ENCODE measurements at regions not wholly inside any gene's neighbourhood (a gene's known extent, or its start where the extent isn't known, plus 50 kb on each side); places are given as distances from the start of the nearest gene placed in this dataset.
"Not testable (repeated sequence)": the region's sequence is repeated elsewhere in the genome, so short reads cannot be mapped to it uniquely, and the experiment has no call there.

DNA sequence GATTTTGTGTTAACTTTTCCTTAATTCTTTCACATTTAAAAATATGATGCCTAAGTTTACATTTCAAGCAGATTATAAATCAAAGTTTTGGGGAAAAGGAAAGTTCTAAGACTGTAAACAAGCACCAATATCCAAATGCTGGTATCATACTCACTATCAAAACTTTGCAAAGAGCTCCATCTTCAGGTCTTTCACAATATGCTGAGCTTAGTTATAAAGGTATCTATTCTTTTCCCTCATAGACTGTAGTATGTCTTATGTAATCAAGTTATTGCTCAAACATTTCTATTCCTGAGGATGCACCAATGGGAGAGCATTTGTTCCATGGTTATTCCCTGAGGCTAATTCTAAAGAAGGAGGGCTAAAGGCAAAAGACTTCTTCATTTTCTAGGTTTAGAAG lies 207.9 kb upstream of the FAM241A start:
- no peak for DNase-seq

DNA sequence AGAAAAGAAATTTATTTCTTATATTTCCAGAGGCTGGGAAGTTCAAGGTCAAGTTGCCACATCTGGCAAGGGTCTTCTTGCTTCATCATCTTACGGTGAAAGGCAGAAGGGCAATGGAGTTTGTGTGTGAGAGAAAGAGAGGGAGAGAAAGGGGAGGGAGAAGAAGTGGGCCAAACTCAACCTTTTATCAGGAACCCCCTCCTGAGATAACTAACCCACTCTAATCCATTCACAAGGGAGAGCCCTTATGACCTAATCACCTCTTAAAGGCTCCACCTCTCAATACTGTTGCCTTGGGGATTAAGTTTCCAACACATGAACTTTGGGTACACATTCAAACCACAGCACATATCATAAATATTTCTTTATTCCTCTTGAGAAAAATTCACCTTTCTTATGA lies 203.3 kb upstream of the FAM241A start:
- no peak for DNase-seq

DNA sequence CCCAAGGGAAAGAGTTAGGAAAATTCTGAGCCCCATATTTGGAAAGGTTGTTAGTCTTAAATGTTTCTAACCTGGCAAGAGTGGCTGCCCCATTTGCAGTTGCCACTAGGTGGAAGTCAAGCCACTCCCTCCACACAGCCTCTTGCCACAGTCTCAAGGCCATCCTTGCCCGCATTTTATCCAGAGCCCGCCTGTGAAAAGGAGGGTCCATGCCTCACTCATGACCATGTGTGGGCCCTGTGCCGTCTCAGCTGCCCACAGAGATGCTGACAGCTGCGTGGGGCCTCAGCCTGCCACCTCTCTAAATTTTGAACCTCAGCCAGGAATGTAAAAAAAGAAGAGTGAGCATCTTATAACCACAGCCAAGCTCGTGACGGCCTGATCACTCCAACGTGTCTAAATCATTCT lies 201.5 kb upstream of the FAM241A start:
- no peak for DNase-seq

DNA sequence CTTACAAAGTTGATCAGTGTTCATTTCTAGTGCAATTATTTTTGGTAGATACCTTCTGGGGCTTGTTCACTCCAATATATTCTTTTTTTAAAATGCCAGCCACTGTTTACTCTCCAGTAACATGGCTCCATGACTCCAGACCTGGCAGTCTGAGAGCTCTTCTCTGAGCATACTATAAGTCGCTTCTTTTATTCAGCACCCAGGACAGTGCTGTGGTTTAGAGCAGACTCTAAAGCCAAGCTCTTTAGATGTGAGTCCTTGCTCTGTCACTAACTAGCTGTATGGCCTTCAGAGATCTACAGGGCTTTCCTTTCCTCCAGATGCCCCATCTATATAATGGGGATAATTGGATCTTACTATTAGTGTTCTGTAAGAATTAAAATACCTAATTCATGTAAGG lies 200.2 kb upstream of the FAM241A start:
- no peak for DNase-seq

DNA sequence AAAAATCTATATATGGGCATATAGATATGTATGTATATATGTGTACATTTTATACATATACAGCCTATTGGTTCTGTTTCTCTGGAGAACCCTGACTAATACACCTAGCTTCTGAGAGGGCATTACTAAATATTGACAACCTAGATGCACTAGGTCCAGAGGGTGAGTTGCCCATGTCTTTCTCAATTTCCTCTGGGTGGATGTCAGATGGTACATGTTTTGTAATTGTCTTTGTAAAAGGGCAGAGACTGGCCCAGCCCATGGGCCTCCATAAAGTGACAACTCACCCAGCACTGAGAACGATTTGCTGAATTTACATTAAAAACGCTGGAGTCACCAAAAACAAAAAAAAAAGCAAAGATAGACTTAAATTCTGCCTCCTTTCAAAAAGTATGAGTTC lies 198.5 kb upstream of the FAM241A start:
- no peak for DNase-seq

DNA sequence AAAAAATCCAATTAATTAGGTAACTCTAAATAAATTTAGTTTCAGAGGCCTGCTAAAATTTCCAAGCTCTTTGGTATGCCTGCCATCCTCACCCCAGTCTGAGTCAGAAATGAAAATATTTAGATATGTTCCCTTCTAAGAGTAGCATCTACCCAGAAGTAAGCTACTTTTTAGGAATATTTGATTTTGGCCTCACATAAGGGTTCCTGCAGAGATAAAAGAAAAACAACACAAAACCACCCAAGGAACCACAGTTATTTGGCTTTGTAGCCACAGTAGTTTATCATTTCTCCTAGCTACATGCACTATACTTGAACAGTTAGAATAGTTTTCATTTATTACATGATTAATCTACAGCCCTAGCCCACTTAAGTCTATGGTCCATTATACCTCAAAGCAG lies 192.6 kb upstream of the FAM241A start:
- no peak for DNase-seq

DNA sequence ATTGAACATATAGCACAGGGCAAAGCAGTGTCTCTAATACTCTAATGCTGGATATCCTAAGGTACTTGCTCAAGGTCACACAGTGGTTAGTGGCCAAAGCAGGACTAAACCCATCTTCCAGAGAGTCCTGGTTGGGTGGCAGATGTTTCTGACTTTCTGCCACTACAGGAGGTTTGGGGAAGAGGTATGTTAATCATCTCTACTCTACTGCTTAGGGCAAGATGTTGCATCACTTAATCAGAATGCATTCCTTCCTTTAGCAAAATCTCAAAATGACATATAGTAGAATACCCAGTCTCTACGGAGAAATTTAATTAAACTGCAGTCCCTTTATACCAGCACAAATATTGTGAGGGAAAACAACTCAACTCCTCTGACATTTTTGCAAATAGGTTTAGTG lies 190.7 kb upstream of the FAM241A start:
- no peak for DNase-seq

DNA sequence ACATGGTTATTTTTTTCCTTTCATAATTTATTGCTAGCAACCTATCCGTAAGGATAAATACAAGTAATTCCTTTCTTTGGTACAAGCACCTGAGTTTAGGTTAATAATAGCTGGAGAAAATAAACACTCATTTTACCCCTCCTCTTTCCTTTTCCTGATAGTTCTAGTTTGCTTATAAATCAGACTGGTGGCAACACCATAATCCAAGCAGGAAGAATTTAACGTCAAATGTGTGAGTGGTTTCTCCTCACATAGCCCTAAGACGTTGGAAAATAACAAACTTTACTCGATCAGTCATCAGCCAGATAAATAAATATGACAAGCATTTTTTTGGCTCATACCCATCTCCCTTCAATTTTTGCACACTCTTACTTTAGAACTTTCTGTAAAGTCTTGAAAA lies 190.3 kb upstream of the FAM241A start:
- DNase-seq = no peak

DNA sequence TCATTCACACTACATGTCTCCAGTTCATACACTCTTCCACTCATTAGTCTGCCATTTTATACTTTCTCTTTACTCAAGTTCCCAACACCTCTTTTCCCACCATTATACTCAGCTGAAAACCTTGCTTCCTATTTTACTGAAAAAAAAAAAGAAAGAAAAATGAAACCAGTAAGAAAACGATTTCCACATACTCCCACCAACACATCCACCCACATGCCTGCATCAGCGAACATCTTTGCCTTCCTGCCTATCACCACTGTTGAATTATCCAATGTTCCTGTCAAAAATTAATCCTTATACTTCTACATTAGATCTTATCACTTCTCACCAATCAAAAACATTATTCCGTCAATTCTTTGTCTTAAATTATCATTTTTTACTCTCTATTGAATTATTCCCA lies 188.1 kb upstream of the FAM241A start:
- DNase-seq = no peak

DNA sequence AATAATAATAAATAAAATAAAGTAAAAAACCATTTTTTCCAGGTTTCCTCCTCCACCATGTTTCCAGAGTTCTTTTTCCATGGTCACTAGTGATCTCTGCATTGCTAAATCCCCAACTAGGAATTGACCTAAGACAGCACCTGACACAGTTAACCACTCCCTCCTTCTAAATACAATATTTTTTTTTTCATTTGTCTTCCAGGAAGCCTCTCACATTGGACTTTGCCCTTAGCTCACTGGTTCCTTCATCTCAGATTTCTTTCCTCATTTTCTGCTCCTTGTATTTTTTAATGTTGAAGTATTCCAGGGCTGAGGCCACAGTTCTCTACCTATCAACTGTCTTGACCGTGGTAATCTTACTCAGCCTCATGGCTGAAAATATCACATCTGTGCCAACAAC lies 187.3 kb upstream of the FAM241A start:
- no peak for DNase-seq

DNA sequence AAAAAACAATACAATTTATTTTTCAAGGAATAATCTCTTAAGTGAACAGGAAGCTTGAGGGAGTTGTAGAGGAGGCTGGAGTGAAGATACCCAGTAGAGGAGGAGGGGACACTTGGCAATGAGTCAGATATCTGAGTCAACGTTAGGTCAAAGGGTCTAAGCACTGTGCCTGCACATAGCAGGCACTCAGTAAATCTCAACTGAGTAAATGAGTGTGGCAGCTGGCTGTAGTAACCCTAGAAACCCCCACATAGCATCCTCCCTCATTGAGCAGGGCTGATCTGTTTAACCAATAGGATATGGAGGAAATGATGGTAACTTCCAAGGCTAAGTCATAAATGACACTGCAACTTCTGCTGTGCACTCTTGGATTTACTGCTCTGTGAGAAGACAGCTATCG lies 186.0 kb upstream of the FAM241A start:
- no peak for DNase-seq

DNA sequence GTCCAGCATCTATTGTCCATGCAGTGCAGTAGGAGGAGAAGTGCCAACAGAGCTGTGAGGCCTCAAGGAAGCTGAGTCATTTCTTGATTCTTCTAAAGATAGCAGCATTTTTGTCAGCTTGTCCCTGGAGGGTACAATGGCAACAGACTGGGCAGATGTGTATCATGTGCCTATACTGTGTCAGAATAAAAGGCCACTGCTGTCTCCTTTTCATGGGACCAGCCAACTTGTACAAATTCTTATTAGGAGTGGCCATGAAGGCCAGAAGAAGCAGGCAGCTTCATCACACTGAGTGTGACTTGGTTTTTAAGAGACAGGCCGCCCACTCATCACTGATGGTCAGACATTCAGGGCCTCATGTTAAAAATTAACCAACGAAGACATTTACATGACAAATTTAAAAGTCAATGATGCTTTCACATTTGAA lies 185.0 kb upstream of the FAM241A start:
- DNase-seq = no peak

DNA sequence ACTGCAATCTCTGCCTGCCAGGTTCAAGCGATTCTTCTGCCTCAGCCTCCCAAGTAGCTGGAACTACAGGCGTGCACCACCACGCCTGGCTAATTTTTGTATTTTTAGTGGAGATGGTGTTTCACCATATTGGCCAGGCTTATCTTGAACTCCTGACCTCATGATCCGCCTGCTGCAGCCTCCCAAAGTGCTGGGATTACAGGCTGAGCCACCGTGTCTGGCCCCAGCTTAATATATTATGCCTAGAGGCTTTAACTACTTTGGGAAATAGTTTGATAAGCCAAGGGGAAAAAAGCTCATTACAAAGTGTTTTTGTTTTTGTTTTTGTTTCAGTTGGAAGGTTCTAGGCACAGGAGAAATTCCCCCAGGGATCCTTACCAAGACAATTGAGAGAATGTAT lies 184.2 kb upstream of the FAM241A start:
- not testable (repeated sequence) for DNase-seq

DNA sequence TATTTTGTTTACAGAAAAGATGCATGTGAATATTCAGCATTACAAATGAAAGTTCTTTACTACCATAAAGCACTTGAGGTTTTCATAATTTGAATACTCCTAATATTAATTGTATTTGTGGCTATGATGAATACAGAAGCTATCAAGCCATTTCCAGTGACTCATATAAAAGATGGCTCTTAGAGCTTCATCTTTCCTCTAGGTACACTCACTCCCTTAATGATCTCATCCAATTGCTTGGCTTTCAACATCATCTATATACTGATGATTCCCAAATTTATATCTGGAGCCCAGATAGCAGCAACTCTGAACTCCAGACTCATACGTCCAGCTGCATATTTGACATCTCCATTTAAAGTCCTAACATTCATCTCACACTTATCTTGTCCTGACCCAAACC lies 183.4 kb upstream of the FAM241A start:
- DNase-seq = no peak

DNA sequence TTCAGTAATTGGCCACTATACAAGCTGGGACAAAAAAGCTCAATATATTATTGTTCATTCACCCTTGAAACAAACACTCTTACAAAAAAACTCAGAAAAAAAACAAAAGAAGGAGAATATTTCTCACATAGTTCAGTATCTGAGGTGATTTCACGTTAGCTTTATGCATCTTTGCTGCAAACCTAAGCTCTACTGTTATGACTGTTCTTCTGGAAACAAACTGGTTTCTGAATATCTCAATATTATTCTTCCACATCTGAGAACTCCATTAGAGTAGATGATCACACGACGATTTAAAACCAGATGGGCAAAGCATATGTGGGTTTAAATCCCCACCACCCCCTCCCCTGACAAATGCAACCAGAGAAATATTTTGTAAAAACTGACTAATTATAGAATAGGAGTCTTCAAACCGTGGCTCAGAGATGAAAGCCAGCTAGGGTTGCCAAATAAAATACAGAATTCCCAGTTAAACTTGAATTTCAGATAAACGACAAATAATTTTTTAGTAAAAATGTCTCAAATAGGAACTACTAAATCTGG lies 182.0 kb upstream of the FAM241A start:
- DNase-seq = no peak

DNA sequence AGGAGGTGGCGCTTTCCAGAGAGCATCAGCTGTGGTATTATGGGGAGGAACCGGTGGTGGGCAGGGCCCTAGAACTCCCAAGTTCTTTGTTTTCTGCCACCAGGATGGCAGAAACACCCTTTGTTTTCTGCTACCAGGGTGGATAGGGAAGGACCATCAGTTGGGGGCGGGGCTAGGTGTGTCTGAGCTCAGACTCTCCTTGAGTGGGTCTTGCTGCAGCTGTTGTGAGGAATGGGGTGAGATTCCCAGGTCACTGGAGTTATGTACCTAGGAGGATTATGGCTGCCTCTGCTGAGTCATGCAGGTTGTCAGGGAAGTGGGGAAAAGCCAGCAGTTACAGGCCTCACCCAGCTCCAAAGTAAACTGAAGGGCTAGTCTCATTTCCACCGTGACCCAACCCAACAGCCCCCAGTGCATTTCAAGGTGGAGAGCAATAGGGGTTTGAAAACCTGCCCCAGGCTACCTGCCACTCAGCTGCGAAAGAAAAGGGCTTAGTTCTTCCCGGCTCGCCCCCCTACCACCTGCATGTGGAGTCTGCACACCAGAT lies 167.8 kb upstream of the FAM241A start:
- no peak for DNase-seq

DNA sequence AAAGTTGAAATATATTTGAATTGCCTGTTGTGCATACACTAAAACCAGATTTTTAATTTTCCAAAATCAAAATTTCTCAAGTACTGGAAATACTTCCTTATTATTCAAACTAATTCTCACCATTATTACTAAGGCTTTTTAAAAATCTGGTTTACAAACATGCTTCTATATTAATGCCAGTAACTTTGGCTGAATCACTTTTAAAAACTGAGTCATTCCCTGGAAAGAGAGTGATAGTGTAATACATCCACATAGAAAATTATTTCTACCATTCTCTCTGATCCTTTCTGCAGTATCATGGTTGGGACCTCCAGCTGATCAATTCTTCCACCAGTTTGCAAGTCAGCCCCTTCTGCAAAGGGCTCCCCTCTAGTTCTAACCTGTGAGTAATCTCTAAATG lies 165.3 kb upstream of the FAM241A start:
- DNase-seq = no peak

DNA sequence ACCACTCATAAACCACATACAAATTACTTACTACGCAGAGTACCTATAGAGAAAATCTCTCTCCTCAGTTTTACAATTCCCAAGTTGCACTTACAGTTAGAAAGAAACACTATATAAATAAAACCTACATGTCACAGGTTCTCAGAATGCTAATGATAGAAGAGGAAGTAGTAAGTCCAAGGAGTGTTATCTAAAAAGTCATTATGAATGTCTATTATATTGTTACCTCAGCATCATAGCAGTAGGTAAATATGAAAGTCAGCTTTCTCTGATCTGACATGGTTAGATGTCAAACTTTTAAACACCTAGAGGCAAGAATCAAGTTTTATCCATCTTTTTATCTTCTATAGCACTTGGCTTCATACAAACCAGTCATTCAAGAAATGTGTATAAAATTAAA lies 163.2 kb upstream of the FAM241A start:
- DNase-seq = no peak

DNA sequence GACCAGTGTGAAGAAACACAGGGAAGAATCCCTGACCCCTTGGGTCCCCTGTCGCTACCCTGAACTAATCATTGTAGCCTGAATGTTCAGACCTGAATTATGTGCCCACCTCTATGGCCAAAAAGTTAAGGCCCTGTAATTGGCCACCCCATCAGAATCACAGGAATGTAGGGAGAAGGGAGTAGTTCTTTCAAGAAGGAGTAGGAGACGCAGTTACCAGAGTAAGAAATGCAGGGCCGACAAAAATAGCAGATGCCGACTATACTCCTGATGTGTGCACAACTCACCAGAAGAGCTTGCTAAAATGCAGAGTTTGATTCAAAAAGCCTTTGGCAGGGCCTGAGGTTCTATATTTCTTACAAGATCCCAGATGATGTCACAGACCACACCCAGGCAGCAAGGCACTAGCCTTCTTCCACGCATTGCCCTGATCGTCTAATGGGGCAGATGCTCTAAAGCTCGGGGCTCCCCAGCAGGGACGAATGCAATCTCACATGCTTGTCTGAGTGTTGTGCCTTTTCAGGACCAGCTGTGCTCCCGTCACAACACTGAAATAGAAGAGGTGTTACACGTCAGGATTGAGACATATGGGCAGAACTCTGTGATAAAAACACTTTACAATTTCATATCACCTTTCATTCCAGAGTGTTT lies 161.0 kb upstream of the FAM241A start:
- DNase-seq = no peak

DNA sequence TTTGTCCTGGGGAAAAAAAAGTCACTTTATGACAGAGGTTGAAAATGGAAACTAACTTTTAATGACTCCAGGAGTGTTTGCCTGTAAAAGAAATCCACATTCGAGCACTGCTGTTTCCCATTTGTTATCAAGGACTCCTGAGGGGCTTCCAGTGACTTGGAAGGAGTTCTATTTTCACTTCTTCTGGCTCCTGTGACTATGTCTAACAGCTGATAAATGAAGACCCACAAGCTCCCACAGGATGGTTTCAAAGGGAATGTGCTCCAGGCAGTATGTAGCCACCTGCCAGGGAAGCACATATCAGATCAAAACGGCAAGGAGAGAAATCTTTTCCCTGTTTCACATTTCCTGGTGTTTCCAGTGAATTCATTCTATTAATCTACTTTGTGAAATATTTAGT lies 159.8 kb upstream of the FAM241A start:
- no peak for DNase-seq

DNA sequence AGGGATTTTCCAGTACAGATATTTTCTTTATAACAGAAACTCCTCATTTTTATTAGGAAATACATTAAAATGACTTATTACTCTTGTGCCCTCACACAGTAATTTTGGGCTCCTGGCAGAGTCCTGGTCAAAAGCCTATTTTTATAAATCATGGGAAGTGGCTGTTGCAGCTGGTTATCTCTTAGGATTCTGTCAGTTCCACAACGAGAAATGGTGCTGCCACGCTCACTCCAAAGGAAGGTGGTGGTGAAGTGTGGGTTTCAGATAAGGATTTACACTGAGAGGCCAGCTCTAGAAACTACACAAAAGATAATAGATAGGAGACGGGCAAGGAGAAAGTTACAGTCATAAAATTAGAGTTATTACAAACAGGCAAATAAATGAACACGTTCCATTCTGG lies 159.2 kb upstream of the FAM241A start:
- no peak for DNase-seq

DNA sequence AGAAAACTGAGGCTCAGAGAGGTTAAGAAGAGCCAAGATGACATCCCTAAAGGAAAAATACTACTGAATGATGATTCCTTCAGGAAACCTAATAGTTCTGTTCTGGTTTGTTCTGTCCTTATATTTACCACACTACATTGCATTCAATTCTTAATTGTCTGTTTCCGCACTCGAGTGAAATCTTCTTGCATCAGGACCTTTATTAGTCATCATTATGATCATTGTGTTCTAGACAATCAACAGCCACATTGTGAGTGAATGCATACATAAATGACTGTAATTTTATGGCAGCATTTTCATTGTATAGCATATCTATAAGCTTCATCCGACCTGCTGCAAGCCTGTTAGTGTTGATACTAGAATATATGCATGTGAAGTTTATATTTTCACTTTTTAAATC lies 156.7 kb upstream of the FAM241A start:
- no peak for DNase-seq

DNA sequence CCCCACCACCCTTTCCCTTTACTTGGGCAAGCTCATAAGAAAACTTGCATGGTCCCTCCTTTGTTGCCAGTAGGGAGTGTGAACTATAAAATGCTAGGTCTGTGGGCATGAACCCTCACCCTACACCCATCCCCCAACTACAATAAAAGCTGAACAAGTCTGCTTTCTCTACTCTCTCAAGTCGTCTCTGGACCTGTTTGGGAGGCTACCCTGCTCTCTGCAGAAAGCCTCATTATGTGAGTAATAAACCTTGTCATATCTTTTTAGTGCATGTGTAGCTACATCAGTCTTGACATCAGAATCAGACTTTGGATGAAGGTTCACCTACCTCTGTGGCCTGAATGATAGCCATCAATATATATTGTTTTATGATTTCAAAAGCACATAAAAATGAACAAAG lies 155.4 kb upstream of the FAM241A start:
- DNase-seq = no peak

DNA sequence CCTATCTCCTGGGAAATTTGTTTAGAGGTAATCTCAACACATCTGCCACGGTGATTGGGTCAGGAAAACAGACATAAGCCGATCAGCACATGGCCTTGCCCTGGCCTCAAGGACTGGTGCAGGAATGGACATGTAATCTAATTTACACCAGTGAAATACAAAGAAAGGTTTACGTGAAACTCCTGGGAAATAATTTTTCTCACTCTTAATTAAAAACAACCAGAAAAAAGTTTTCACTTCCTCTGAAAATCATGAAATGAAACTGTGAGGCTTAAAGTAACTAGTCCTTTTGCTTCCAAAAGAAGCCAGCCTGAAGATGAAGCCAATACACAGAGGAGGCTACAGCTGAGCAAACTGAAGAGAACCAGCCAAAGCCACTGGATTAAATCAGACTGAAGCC lies 154.1 kb upstream of the FAM241A start:
- no peak for DNase-seq

DNA sequence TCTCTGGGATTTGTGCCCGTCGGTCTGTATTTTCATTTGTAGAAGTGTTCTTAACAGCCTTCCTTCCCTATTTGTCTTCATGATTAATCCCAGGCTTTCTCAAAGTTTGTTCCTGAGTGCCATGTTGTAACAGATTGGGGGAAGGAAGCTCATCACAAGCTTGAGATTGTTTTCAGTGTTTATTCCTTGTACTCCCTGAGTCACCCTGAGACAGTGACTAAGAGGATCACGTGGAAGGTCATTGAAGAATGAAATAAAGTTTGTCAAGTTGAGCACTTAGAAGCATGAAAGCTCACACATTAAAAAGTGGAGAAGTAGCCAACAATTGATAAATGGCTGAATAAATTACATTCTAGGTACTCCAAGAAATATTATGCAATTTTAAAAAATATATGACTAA lies 153.5 kb upstream of the FAM241A start:
- no peak for DNase-seq
